T-cell (primary cell): ENCODE measurements at regions not wholly inside any gene's neighbourhood (a gene's known extent, or its start where the extent isn't known, plus 50 kb on each side); places are given as distances from the start of the nearest gene placed in this dataset.

Source experiments
- ATAC-seq, 4 experiments: fragments of 200-7000 bp in 3 of 4; fragments of 150-1000 bp in 1 of 4; cut with Tn5 transposase; replicated peaks in 1 of 4; 1 replicate in 3 of 4; 2 replicates in 1 of 4; pipeline ENCODE4 v1.10.0; 2021; ENCODE audit warnings: moderate library complexity in 3 of 4, mild to moderate bottlenecking in 2 of 4, moderate number of reproducible peaks in 1 of 4
- CTCF ChIA-PET, 2 donors: fragments of 300-600 bp; sonication (Branson Sonifier 250); formaldehyde crosslinking; loops; one replicate each; lab custom pipeline; 2022; ENCODE audit warnings: antibody characterized with exemption in 2 of 2; lab: Charles Lee
- POLR2A ChIA-PET, 2 donors: fragments of 300-600 bp; sonication (Branson Sonifier 250); formaldehyde crosslinking; loops; one replicate each; lab custom pipeline; 2022; ENCODE audit warnings: antibody characterized with exemption in 2 of 2; lab: Charles Lee
- DNase-seq, 35 experiments: peaks; one replicate each; pipeline versions ENCODE4 v3.0.0 to v3.0.0-alpha.2; 2013 to 2023
- H3K27ac ChIP-seq: one replicate; pipeline ENCODE4 v1.5.1; 2013; ENCODE audit warnings: low read length
- H3K27me3 ChIP-seq, 2 experiments: replicated peaks in 1 of 2; 1 replicate in 1 of 2; 2 replicates in 1 of 2; pipeline versions ENCODE4 v1.6.1 to v1.7.0; 2013; ENCODE audit warnings: low read length in 1 of 2, mixed read lengths in 1 of 2; ENCODE audit not compliant: control insufficient read depth in 2 of 2, insufficient read depth in 2 of 2; ENCODE audit errors: extremely low read depth in 1 of 2
- H3K36me3 ChIP-seq, 2 donors: 1 replicate in 1 of 2; 2 replicates in 1 of 2; pipeline versions ENCODE4 v1.6.1 to v1.7.0; 2013; ENCODE audit warnings: low read length in 1 of 2; ENCODE audit not compliant: control insufficient read depth in 2 of 2, insufficient read depth in 1 of 2; ENCODE audit errors: extremely low read depth in 1 of 2
- H3K4me1 ChIP-seq, 2 experiments: 1 replicate in 1 of 2; 2 replicates in 1 of 2; pipeline versions ENCODE4 v1.6.1 to v1.7.0; 2013; ENCODE audit warnings: low read length in 2 of 2, mixed read lengths in 1 of 2; ENCODE audit not compliant: insufficient read depth in 2 of 2, control insufficient read depth in 1 of 2; ENCODE audit errors: extremely low read depth in 1 of 2
- H3K4me3 ChIP-seq, 2 donors: 1 replicate in 1 of 2; 2 replicates in 1 of 2; pipeline versions ENCODE4 v1.5.1 to v1.7.0; 2013; ENCODE audit warnings: mild to moderate bottlenecking in 2 of 2, low read length in 1 of 2, moderate library complexity in 1 of 2; ENCODE audit not compliant: control insufficient read depth in 1 of 2; ENCODE audit errors: extremely low read depth in 1 of 2
- H3K9me3 ChIP-seq: 2 replicates; pipeline ENCODE4 v1.7.0; 2013
- H3K27ac Mint-ChIP-seq, 2 donors: one replicate each; pipeline ENCODE4 v1.8.0; 2020 to 2021; ENCODE audit warnings: mild to moderate bottlenecking in 2 of 2, mixed read lengths in 2 of 2
- H3K27me3 Mint-ChIP-seq, 2 donors: one replicate each; pipeline ENCODE4 v1.8.0; 2021 to 2022; ENCODE audit warnings: mixed read lengths in 2 of 2
- H3K36me3 Mint-ChIP-seq: one replicate; pipeline ENCODE4 v1.8.0; 2021; ENCODE audit warnings: mixed read lengths
- H3K4me1 Mint-ChIP-seq, 3 donors: one replicate each; pipeline ENCODE4 v1.8.0; 2020 to 2022; ENCODE audit warnings: mixed read lengths in 3 of 3, mild to moderate bottlenecking in 1 of 3
- H3K4me3 Mint-ChIP-seq, 3 donors: one replicate each; pipeline ENCODE4 v1.8.0; 2020 to 2022; ENCODE audit warnings: mild to moderate bottlenecking in 3 of 3, mixed read lengths in 3 of 3, moderate library complexity in 3 of 3
- H3K9me3 Mint-ChIP-seq, 3 donors: one replicate each; pipeline ENCODE4 v1.8.0; 2020 to 2022; ENCODE audit warnings: mixed read lengths in 3 of 3
- whole genome bisulfite sequencing: methylation state at CpG from one replicate; pipeline ENCODE4 v1.1.5; 2013; ENCODE audit warnings: missing lambda C conversion rate; ENCODE audit not compliant: insufficient coverage; 5-methylcytosine and 5-hydroxymethylcytosine counted together

GRCh38 chr22:27476318-27476717, 325.2 kb downstream of the MN1 start:
- peaks cover 0 to 2% of the 10 kb centered on the region in 2 experiments for H3K27me3 ChIP-seq
- ATAC-seq (no peak), DNase-seq (no peak)
- no peaks in the 10 kb centered on the region for H3K36me3 ChIP-seq
- Mint-ChIP-seq H3K36me3 (no peaks in the 10 kb centered on the region), H3K4me1 (no peaks in the 10 kb centered on the region), H3K9me3 (no peaks in the 10 kb centered on the region), H3K27ac (no peak overlapping the region), H3K4me3 (no peak overlapping the region), H3K27me3 (peaks cover 0 to 7% of the 10 kb centered on the region in 2 donors)
- WGBS, result 95% methylated on average over 10 of the region's 11 CpGs
- no peak overlapping the region for H3K4me3 ChIP-seq
- POLR2A ChIA-PET, result no interaction called here
- CTCF ChIA-PET, result no interaction called here
- no peaks in the 10 kb centered on the region for H3K4me1 ChIP-seq
- H3K27ac ChIP-seq, result no peak overlapping the region
- H3K9me3 ChIP-seq, result no peaks in the 10 kb centered on the region

- ChIA-PET POLR2A (no interaction called here), CTCF (no interaction called here)
- no peak overlapping the region for H3K4me3 Mint-ChIP-seq
- Histone ChIP-seq H3K27ac (no peak overlapping the region), H3K36me3 (no peaks in the 10 kb centered on the region), H3K4me1 (no peaks in the 10 kb centered on the region), H3K9me3 (no peaks in the 10 kb centered on the region), H3K4me3 (no peak overlapping the region), H3K27me3 (peaks cover 0 to 2% of the 10 kb centered on the region in 2 experiments)
- H3K36me3 Mint-ChIP-seq, result no peaks in the 10 kb centered on the region
- ATAC-seq (no peak), DNase-seq (no peak)
- H3K27ac Mint-ChIP-seq, result no peak overlapping the region
- no peaks in the 10 kb centered on the region for H3K4me1 Mint-ChIP-seq
- peaks cover 0 to 10% of the 10 kb centered on the region in 2 donors for H3K27me3 Mint-ChIP-seq
- no peaks in the 10 kb centered on the region for H3K9me3 Mint-ChIP-seq
- WGBS, result 81% methylated on average over 4 of the region's 8 CpGs
Observed at GRCh38 chr22:27476729-27477128, 324.8 kb downstream of the MN1 start.

GRCh38 chr22:27477171-27477570, 324.4 kb downstream of the MN1 start:
- no peaks in the 10 kb centered on the region for H3K9me3 Mint-ChIP-seq
- H3K36me3 Mint-ChIP-seq, result no peaks in the 10 kb centered on the region
- WGBS, result 100% methylated on average over 1 of the region's 7 CpGs
- no peaks in the 10 kb centered on the region for H3K36me3 ChIP-seq
- H3K27me3 ChIP-seq, result peaks cover 0 to 2% of the 10 kb centered on the region in 2 experiments
- ATAC-seq (no peak), DNase-seq (no peak)
- CTCF ChIA-PET, result no interaction called here
- H3K4me3 Mint-ChIP-seq, result no peak overlapping the region
- H3K4me3 ChIP-seq, result no peak overlapping the region
- no peaks in the 10 kb centered on the region for H3K4me1 Mint-ChIP-seq
- H3K27me3 Mint-ChIP-seq, result peaks cover 0 to 10% of the 10 kb centered on the region in 2 donors
- H3K4me1 ChIP-seq, result no peaks in the 10 kb centered on the region
- POLR2A ChIA-PET, result no interaction called here
- H3K9me3 ChIP-seq, result no peaks in the 10 kb centered on the region
- no peak overlapping the region for H3K27ac ChIP-seq
- no peak overlapping the region for H3K27ac Mint-ChIP-seq

GRCh38 chr22:27480487-27480886, 321.1 kb downstream of the MN1 start:
- CTCF ChIA-PET, result no interaction called here
- Mint-ChIP-seq H3K9me3 (no peaks in the 10 kb centered on the region), H3K4me3 (no peak overlapping the region), H3K27me3 (peaks cover 0 to 10% of the 10 kb centered on the region in 2 donors), H3K4me1 (no peaks in the 10 kb centered on the region), H3K36me3 (no peaks in the 10 kb centered on the region), H3K27ac (no peak overlapping the region)
- Histone ChIP-seq H3K9me3 (no peaks in the 10 kb centered on the region), H3K27ac (no peak overlapping the region), H3K27me3 (peaks cover 0 to 2% of the 10 kb centered on the region in 2 experiments), H3K4me1 (no peaks in the 10 kb centered on the region), H3K36me3 (no peaks in the 10 kb centered on the region), H3K4me3 (no peak overlapping the region)
- ATAC-seq, result no peak
- POLR2A ChIA-PET, result no interaction called here
- DNase-seq, result no peak
- 67% methylated on average over 6 of the region's 9 CpGs for WGBS

GRCh38 chr22:27482402-27482801, 319.2 kb downstream of the MN1 start:
- H3K27me3 Mint-ChIP-seq, result peaks cover 0 to 8% of the 10 kb centered on the region in 2 donors
- POLR2A ChIA-PET, result no interaction called here
- Histone ChIP-seq H3K27ac (no peak overlapping the region), H3K36me3 (no peaks in the 10 kb centered on the region), H3K27me3 (no peaks in the 10 kb centered on the region), H3K4me3 (no peak overlapping the region), H3K4me1 (no peaks in the 10 kb centered on the region), H3K9me3 (no peaks in the 10 kb centered on the region)
- H3K4me1 Mint-ChIP-seq, result no peaks in the 10 kb centered on the region
- CTCF ChIA-PET, result no interaction called here
- no peak for DNase-seq
- no peak overlapping the region for H3K4me3 Mint-ChIP-seq
- no peaks in the 10 kb centered on the region for H3K36me3 Mint-ChIP-seq
- WGBS, result 92% methylated on average over 7 of the region's 11 CpGs
- ATAC-seq, result no peak
- H3K9me3 Mint-ChIP-seq, result no peaks in the 10 kb centered on the region
- no peak overlapping the region for H3K27ac Mint-ChIP-seq

- H3K27me3 ChIP-seq, result no peaks in the 10 kb centered on the region
- no peak for ATAC-seq
- H3K4me1 ChIP-seq, result no peaks in the 10 kb centered on the region
- 74% methylated on average over 6 of the region's 12 CpGs for WGBS
- H3K4me3 ChIP-seq, result no peak overlapping the region
- H3K27ac Mint-ChIP-seq, result no peak overlapping the region
- no peak overlapping the region for H3K4me3 Mint-ChIP-seq
- POLR2A ChIA-PET, result no interaction called here
- H3K4me1 Mint-ChIP-seq, result no peaks in the 10 kb centered on the region
- H3K36me3 ChIP-seq, result no peaks in the 10 kb centered on the region
- H3K27me3 Mint-ChIP-seq, result peaks cover 0 to 12% of the 10 kb centered on the region in 2 donors
- no peaks in the 10 kb centered on the region for H3K36me3 Mint-ChIP-seq
- no peak for DNase-seq
- CTCF ChIA-PET, result no interaction called here
- H3K27ac ChIP-seq, result no peak overlapping the region
- no peaks in the 10 kb centered on the region for H3K9me3 ChIP-seq
- H3K9me3 Mint-ChIP-seq, result no peaks in the 10 kb centered on the region
Observed at GRCh38 chr22:27483095-27483785, 318.3 kb downstream of the MN1 start.

- ChIA-PET POLR2A (no interaction called here), CTCF (no interaction called here)
- H3K4me3 Mint-ChIP-seq, result no peak overlapping the region
Observed at GRCh38 chr22:27485842-27486241, 315.7 kb downstream of the MN1 start.

More at GRCh38 chr22:27485842-27486241, 315.7 kb downstream of the MN1 start:
- DNase-seq, result no peak
- Mint-ChIP-seq H3K4me1 (no peaks in the 10 kb centered on the region), H3K27me3 (peaks cover 0 to 12% of the 10 kb centered on the region in 2 donors), H3K9me3 (no peaks in the 10 kb centered on the region), H3K27ac (no peak overlapping the region), H3K36me3 (no peaks in the 10 kb centered on the region)
- Histone ChIP-seq H3K36me3 (no peaks in the 10 kb centered on the region), H3K27me3 (peaks cover 0 to 4% of the 10 kb centered on the region in 2 experiments), H3K4me3 (no peak overlapping the region), H3K4me1 (no peaks in the 10 kb centered on the region), H3K9me3 (no peaks in the 10 kb centered on the region), H3K27ac (no peak overlapping the region)
- ATAC-seq, result no peak
- no CpG with 5 or more reads among the region's 3 CpGs for WGBS
